ENCODE measurements at regions not wholly inside any gene's neighbourhood (a gene's known extent, or its start where the extent isn't known, plus 50 kb on each side); places are given as distances from the start of the nearest gene placed in this dataset.

- no peak for DNase-seq (ENCODE audit: low read depth)
- no peak overlapping the region for H3K4me3 ChIP-seq (ENCODE audit: low read depth, low read length)
- TF ChIP-seq, protein P1, sequence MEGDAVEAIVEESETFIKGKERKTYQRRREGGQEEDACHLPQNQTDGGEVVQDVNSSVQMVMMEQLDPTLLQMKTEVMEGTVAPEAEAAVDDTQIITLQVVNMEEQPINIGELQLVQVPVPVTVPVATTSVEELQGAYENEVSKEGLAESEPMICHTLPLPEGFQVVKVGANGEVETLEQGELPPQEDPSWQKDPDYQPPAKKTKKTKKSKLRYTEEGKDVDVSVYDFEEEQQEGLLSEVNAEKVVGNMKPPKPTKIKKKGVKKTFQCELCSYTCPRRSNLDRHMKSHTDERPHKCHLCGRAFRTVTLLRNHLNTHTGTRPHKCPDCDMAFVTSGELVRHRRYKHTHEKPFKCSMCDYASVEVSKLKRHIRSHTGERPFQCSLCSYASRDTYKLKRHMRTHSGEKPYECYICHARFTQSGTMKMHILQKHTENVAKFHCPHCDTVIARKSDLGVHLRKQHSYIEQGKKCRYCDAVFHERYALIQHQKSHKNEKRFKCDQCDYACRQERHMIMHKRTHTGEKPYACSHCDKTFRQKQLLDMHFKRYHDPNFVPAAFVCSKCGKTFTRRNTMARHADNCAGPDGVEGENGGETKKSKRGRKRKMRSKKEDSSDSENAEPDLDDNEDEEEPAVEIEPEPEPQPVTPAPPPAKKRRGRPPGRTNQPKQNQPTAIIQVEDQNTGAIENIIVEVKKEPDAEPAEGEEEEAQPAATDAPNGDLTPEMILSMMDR (IDR thresholded peaks at IDR 0.05; ENCODE audit: control insufficient read depth, extremely low read depth, insufficient read depth) = no peak
These were observed 325.9 kb upstream of the TEX13C start for GRCh38 chrX:124993735-124994134.

DNA sequence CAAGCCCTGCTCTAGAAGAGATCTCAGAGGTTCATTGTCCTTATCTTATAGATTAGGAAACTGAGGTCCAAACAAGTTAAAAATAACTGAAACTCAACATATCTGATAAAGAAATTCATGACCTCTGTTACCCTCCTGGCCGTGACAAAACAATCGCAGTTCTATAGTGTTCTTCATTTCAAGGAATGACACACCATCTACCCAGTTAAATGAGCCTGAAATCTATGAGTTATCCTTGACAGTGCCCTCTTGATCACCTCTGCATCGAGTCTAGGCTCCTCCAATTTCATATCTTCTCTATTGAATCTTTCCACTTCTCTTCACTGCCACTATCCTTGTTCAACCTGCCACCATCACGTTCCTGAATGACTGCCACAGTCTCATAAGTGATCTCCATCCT is 325.3 kb upstream of the TEX13C start:
- H3K4me3 ChIP-seq (ENCODE audit: low read depth, low read length) = no peak overlapping the region
- TF ChIP-seq, protein P1 (IDR thresholded peaks at IDR 0.05; ENCODE audit: control insufficient read depth, extremely low read depth, insufficient read depth) = no peak
- DNase-seq (ENCODE audit: low read depth) = no peak

GRCh38 chrX:125003746-125004446 is 315.8 kb upstream of the TEX13C start:
- TF ChIP-seq, protein P1 (IDR thresholded peaks at IDR 0.05; ENCODE audit: control insufficient read depth, extremely low read depth, insufficient read depth) = no peak
- no peak overlapping the region for H3K4me3 ChIP-seq (ENCODE audit: low read depth, low read length)
- no peak for DNase-seq (ENCODE audit: low read depth)

GRCh38 chrX:125004799-125005198 is 314.9 kb upstream of the TEX13C start:
- no peak overlapping the region for H3K4me3 ChIP-seq (ENCODE audit: low read depth, low read length)
- no peak for DNase-seq (ENCODE audit: low read depth)
- TF ChIP-seq, protein P1 (IDR thresholded peaks at IDR 0.05; ENCODE audit: control insufficient read depth, extremely low read depth, insufficient read depth) = no peak

DNA sequence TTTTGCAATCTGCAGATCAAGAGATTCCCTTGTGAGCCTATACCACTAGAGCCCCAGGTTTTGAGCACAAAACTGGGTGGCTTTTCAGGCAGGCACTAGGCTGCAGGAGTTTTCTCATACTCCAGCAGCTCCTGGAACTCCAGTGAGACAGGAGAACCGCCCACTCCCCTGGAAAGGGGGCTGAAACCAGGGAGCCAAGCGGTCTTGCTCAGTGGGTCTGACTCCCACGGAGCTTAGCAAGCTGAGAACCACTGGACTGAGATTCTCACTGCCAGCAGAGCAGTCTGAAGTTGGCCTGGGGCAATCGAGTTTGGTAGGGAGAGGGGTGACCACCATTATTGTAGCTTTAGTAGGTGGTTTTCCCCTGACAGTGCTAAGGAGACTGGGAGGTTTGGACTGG is 313.8 kb upstream of the TEX13C start:
- TF ChIP-seq, protein P1 (IDR thresholded peaks at IDR 0.05; ENCODE audit: control insufficient read depth, extremely low read depth, insufficient read depth) = no peak
- no peak overlapping the region for H3K4me3 ChIP-seq (ENCODE audit: low read depth, low read length)
- no peak for DNase-seq (ENCODE audit: low read depth)

GRCh38 chrX:125006704-125007103 is 313.0 kb upstream of the TEX13C start:
- TF ChIP-seq, protein P1 (IDR thresholded peaks at IDR 0.05; ENCODE audit: control insufficient read depth, extremely low read depth, insufficient read depth) = no peak

GRCh38 chrX:125012585-125012984 is 307.1 kb upstream of the TEX13C start:
- H3K4me3 ChIP-seq (ENCODE audit: low read depth, low read length) = no peak overlapping the region
- TF ChIP-seq, protein P1 (IDR thresholded peaks at IDR 0.05; ENCODE audit: control insufficient read depth, extremely low read depth, insufficient read depth) = no peak
- no peak for DNase-seq (ENCODE audit: low read depth)

More at GRCh38 chrX:125006704-125007103, 313.0 kb upstream of the TEX13C start:
- DNase-seq (ENCODE audit: low read depth) = no peak
- no peak overlapping the region for H3K4me3 ChIP-seq (ENCODE audit: low read depth, low read length)

All from LNCaP clone FGC (cell line).